Motor neuron (in vitro differentiated cells): ENCODE measurements at regions not wholly inside any gene's neighbourhood (a gene's known extent, or its start where the extent isn't known, plus 50 kb on each side); places are given as distances from the start of the nearest gene placed in this dataset.
"Not testable (repeated sequence)": the region's sequence is repeated elsewhere in the genome, so short reads cannot be mapped to it uniquely, and the experiment has no call there.

ENCODE experiments used
- ATAC-seq, 8 experiments: fragments of 200-7000 bp; cut with Tn5 transposase; replicated peaks in 6 of 8; 2 replicates each; pipeline ENCODE4 v1.8.0; 2021; ENCODE audit warnings: mild to moderate bottlenecking in 8 of 8, moderate library complexity in 8 of 8
- H3K27ac ChIP-seq, 2 donors: fragments of 250-450 bp; sonication (Bioruptor Pico); 2 replicates each; pipeline ENCODE4 v1.9.0; 2021; ENCODE audit warnings: antibody characterized with exemption in 2 of 2, mild to moderate bottlenecking in 2 of 2, moderate library complexity in 1 of 2
- H3K4me1 ChIP-seq, 2 donors: fragments of 250-450 bp; sonication (Bioruptor Pico); replicated peaks in 1 of 2; 2 replicates each; pipeline ENCODE4 v1.6.1; 2021; ENCODE audit warnings: antibody characterized with exemption in 2 of 2, mild to moderate bottlenecking in 2 of 2, moderate library complexity in 1 of 2
- H3K4me3 ChIP-seq, 5 donors: fragments of 250-450 bp; sonication (Bioruptor Pico); 2 replicates each; pipeline ENCODE4 v1.9.0; 2021; ENCODE audit warnings: antibody characterized with exemption in 5 of 5, mild to moderate bottlenecking in 5 of 5, moderate library complexity in 4 of 5
- WGBS, 10 experiments: fragments of 450-650 bp; shearing (Covaris generic); methylation state at CpG; one replicate each; pipeline ENCODE4 v1.0.0; 2022; 5-methylcytosine and 5-hydroxymethylcytosine counted together
- in situ Hi-C, 9 experiments: fragments of 400-800 bp; cut with MboI; loops; one replicate each; pipeline ENCODE4 v1.15.0; 2021; ENCODE audit warnings: low sequenced_read_pairs in 9 of 9, low pct_unique_long_range_greater_than_20kb in 2 of 9; ENCODE audit not compliant: unreplicated experiment in 9 of 9

GRCh38 chr6:85212794-85213193, 237.1 kb upstream of the NT5E start:
- ATAC-seq, H3K4me1 ChIP-seq, H3K4me3 ChIP-seq, H3K27ac ChIP-seq, in situ Hi-C loops: not testable (repeated sequence)
- 0 to 67% (median 38%) methylated on average over 1 to 3 of the region's 5 CpGs; no CpG with 5 or more reads in 6 of the 10 experiments for WGBS, 10 experiments

- Histone ChIP-seq H3K4me1 (no peaks in the 10 kb centered on the region), H3K27ac (no peak overlapping the region), H3K4me3 (no peak overlapping the region)
- ATAC-seq, result peak in 3 of 8 experiments; percentile 48 to 84 (median 67)
- in situ Hi-C loops, result no loop called here
Observed at GRCh38 chr6:85195243-85195642, 254.6 kb upstream of the NT5E start.

GRCh38 chr6:85193339-85193738, 256.5 kb upstream of the NT5E start:
- in situ Hi-C loops, result no loop called here
- no peaks in the 10 kb centered on the region for H3K4me1 ChIP-seq
- ATAC-seq, result no peak
- 0 to 83% (median 47%) methylated on average over 1 to 3 of the region's 3 CpGs; no CpG with 5 or more reads in 4 of the 10 experiments for WGBS, 10 experiments
- H3K4me3 ChIP-seq, result no peak overlapping the region
- H3K27ac ChIP-seq, result no peak overlapping the region

- in situ Hi-C loops, result no loop called here
- no peak for ATAC-seq
- WGBS, 10 experiments, result 50 to 90% (median 80%) methylated on average over 1 to 4 of the region's 4 CpGs; no CpG with 5 or more reads in 3 of the 10 experiments
- H3K27ac ChIP-seq, result no peak overlapping the region
- H3K4me3 ChIP-seq, result no peak overlapping the region
- H3K4me1 ChIP-seq, result no peaks in the 10 kb centered on the region
Observed at GRCh38 chr6:85192596-85192995, 257.3 kb upstream of the NT5E start.

GRCh38 chr6:85192186-85192585, 257.7 kb upstream of the NT5E start:
- WGBS, 10 experiments, result 13 to 100% (median 60%) methylated on average over 1 of the region's 1 CpG; no CpG with 5 or more reads in 5 of the 10 experiments
- no peak overlapping the region for H3K4me3 ChIP-seq
- no peak overlapping the region for H3K27ac ChIP-seq
- H3K4me1 ChIP-seq, result no peaks in the 10 kb centered on the region
- in situ Hi-C loops, result no loop called here
- ATAC-seq, result peak in 2 of 8 experiments; percentile 57 to 60

GRCh38 chr6:85191656-85192055, 258.2 kb upstream of the NT5E start:
- WGBS, 10 experiments, result 36 to 95% (median 64%) methylated on average over 1 to 2 of the region's 2 CpGs; no CpG with 5 or more reads in 1 of the 10 experiments

GRCh38 chr6:85186546-85187175, 263.2 kb upstream of the NT5E start:
- WGBS, 10 experiments, result 75 to 100% (median 88%) methylated on average over 1 of the region's 1 CpG; no CpG with 5 or more reads in 5 of the 10 experiments
- Histone ChIP-seq H3K27ac (no peak overlapping the region), H3K4me1 (no peaks in the 10 kb centered on the region), H3K4me3 (no peak overlapping the region)
- peak in 2 of 8 experiments; percentile 58 to 59 for ATAC-seq
- in situ Hi-C loops, result no loop called here

More at GRCh38 chr6:85191656-85192055, 258.2 kb upstream of the NT5E start:
- ATAC-seq, result peak in 1 of 8 experiments; percentile 25
- no peaks in the 10 kb centered on the region for H3K4me1 ChIP-seq
- no peak overlapping the region for H3K27ac ChIP-seq
- no peak overlapping the region for H3K4me3 ChIP-seq
- in situ Hi-C loops, result no loop called here

GRCh38 chr6:85185977-85186376, 263.9 kb upstream of the NT5E start:
- Histone ChIP-seq H3K27ac (no peak overlapping the region), H3K4me3 (no peak overlapping the region), H3K4me1 (no peaks in the 10 kb centered on the region)
- 29 to 80% (median 67%) methylated on average over 1 of the region's 1 CpG; no CpG with 5 or more reads in 3 of the 10 experiments for WGBS, 10 experiments
- in situ Hi-C loops, result no loop called here
- peak in 1 of 8 experiments; percentile 61 for ATAC-seq

GRCh38 chr6:85183841-85184240, 266.0 kb upstream of the NT5E start:
- in situ Hi-C loops, result no loop called here
- Histone ChIP-seq H3K4me1 (no peaks in the 10 kb centered on the region), H3K4me3 (no peak overlapping the region), H3K27ac (no peak overlapping the region)
- no peak for ATAC-seq

- H3K4me3 ChIP-seq, result no peak overlapping the region
- in situ Hi-C loops, result no loop called here
Observed at GRCh38 chr6:85172705-85173104, 277.2 kb upstream of the NT5E start.

GRCh38 chr6:85172161-85172560, 277.7 kb upstream of the NT5E start:
- no peaks in the 10 kb centered on the region for H3K4me1 ChIP-seq
- in situ Hi-C loops, result no loop called here
- 0 to 100% (median 53%) methylated on average over 1 to 2 of the region's 2 CpGs for WGBS, 10 experiments
- H3K27ac ChIP-seq, result no peak overlapping the region
- peak in 3 of 8 experiments; percentile 92 to 97 (median 94) for ATAC-seq
- H3K4me3 ChIP-seq, result no peak overlapping the region

More at GRCh38 chr6:85172705-85173104, 277.2 kb upstream of the NT5E start:
- no peaks in the 10 kb centered on the region for H3K4me1 ChIP-seq
- peak in 3 of 8 experiments; percentile 74 to 81 (median 76) for ATAC-seq
- no peak overlapping the region for H3K27ac ChIP-seq

GRCh38 chr6:85169189-85169588, 280.7 kb upstream of the NT5E start:
- in situ Hi-C loops, result no loop called here
- no peak for ATAC-seq
- Histone ChIP-seq H3K4me3 (no peak overlapping the region), H3K4me1 (no peaks in the 10 kb centered on the region), H3K27ac (no peak overlapping the region)
- 0 to 100% (median 36%) methylated on average over 1 to 2 of the region's 2 CpGs; no CpG with 5 or more reads in 4 of the 10 experiments for WGBS, 10 experiments

GRCh38 chr6:85168146-85168545, 281.7 kb upstream of the NT5E start:
- in situ Hi-C loops, result no loop called here
- Histone ChIP-seq H3K27ac (no peak overlapping the region), H3K4me3 (no peak overlapping the region), H3K4me1 (no peaks in the 10 kb centered on the region)
- no peak for ATAC-seq
- 20 to 100% (median 95%) methylated on average over 1 to 2 of the region's 2 CpGs; no CpG with 5 or more reads in 1 of the 10 experiments for WGBS, 10 experiments

- Histone ChIP-seq H3K4me3 (no peak overlapping the region), H3K4me1 (no peaks in the 10 kb centered on the region), H3K27ac (no peak overlapping the region)
- 3 to 85% (median 28%) methylated on average over 2 to 3 of the region's 3 CpGs; no CpG with 5 or more reads in 5 of the 10 experiments for WGBS, 10 experiments
- in situ Hi-C loops, result no loop called here
- ATAC-seq, result peak in 3 of 8 experiments; percentile 44 to 94 (median 93)
Observed at GRCh38 chr6:85166114-85166741, 283.7 kb upstream of the NT5E start.
